ENCODE measurements at regions not wholly inside any gene's neighbourhood (a gene's known extent, or its start where the extent isn't known, plus 50 kb on each side); places are given as distances from the start of the nearest gene placed in this dataset.

DNA sequence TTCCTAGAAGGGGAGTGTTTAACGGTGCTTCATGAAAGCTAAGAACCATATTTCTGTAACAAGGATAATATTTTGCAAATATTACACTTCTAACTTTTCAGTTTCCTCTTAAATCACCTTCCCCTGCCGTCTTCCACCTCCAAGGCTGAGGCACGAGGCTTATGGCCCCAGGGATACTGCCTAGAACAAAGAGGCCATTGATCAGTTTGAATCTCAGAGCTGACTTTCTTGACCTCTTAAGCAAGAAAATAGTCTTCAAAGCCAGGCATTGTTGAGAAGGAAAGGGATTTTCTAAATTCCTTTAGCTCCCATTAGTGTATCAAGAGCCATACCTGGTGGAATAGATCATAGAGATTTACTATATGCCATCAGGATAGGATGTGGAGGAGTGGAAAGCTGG is 566.2 kb downstream of the BNC2 start:
- DNase-seq (ENCODE audit: extremely low read depth, low read depth, low spot score) = no peak

DNA sequence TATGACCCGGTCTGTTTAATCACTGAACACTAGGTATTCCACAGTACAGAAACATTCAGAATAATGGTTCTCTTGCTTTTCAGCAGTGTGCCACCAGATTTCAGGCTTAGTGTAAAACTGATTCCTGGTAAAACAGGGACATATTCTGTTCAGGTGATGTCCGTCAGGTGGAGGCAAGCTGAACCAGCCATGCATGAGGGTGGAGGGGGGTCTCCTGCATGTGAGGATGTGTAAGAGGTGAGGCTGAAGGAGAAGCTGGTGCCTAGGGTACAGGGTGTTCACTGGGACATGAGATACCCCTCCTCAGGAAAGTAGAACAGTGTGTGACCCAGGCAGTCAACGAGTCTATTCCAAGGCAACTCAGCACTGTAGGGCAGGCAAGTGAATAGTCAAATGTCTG is 563.9 kb downstream of the BNC2 start:
- DNase-seq (ENCODE audit: extremely low read depth, low read depth, low spot score) = no peak

DNA sequence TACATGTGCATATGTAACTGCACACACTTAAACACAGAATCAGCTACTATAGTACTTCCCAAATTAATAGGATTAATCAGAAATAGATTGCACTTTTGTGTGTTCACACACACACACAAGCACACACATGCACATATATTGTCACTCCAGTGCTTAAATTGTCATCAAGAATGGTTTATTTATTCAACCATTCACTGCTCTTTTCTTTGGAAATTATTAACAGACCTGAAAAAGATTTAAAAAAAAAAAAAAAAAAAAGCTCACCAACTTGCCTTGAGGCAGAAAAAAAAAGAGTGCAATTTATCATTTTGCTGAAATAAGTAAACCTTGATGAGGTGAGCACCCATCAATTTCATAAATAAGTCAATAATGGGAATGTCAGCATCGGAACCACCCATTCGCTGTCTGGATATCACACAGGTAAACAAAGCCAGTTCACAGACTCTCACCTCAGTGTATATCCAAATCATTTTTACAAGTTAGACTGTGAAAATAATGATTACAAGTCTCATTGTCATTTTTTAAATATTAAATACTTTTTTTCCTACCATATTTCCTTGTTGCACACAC is 562.8 kb downstream of the BNC2 start:
- no peak for DNase-seq (ENCODE audit: extremely low read depth, low read depth, low spot score)

DNA sequence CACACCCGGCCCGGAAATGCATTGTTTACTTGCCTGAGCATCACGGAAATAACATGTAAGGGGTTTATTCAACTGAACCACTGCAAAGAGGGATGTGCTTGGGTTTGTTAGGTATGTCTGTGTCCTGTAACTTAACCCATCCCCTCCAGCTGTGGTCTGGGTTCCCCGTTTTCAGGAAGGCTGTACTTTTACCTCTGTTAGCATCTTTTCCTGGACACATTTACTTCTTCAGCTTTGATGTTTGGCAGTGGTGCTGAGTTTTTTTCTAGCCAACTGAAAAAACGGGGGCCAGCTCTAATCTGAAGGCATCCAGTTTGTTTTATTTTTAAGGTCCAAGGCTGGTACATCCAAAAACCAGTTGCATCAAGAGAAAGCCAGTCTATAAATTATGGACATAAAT is 561.8 kb downstream of the BNC2 start:
- no peak for DNase-seq (ENCODE audit: extremely low read depth, low read depth, low spot score)

DNA sequence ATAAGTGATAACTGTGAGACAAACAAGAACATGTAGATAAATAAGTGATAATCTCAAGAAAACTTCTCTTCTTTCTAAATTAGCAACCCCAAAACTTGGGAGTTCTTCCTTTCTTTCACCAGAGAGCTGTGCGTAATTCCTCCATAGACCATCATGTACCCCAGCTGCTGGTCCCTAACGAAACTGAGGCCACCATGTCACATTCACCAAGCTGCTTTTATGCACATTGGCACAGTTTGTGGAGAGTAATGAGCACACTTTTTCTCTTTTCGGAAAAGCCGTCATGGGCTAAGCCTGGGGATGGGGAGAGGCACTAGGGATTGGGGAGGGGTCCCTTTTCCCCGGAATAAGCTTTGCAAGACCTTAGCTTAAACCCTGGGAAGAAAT is 561.4 kb downstream of the BNC2 start:
- no peak for DNase-seq (ENCODE audit: extremely low read depth, low read depth, low spot score)

DNA sequence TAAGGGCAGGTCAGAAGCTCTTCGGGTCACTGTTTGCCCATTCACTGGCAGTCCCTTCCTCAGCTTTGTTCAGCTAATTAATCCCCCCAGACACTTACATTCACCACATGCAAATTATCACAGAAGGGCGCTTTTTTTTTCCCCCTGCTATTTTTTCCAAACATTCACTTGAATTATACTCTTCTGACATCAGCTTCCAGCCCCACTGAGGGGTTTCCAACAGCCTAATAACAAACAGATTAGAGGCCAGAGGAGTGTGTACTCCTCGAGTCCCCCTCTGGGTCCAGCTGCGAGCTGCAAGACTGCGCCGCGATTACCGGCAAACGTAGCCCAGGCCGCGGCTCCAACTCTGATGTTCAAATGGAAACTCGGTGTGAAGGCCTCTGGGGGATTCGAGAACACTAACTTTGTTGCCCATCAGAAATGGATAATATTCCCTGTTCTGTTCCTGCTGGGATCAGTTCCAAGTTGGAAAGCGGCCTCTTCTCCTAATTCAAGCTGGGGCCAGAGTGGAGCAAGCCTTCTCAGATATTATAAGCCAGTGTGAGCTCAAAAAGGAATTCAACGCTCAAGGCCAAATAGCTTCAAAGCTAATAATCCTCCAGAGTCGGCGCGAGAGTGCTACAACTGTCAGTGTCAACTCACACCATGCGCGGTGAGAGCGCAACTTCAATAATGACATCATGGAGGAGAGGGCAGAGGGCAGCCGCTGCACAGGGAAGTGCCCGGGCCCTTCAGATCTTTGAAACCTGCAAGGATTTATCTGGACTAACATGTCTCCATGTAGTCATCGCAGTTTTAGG is 560.8 kb downstream of the BNC2 start:
- DNase-seq (ENCODE audit: extremely low read depth, low read depth, low spot score) = no peak

DNA sequence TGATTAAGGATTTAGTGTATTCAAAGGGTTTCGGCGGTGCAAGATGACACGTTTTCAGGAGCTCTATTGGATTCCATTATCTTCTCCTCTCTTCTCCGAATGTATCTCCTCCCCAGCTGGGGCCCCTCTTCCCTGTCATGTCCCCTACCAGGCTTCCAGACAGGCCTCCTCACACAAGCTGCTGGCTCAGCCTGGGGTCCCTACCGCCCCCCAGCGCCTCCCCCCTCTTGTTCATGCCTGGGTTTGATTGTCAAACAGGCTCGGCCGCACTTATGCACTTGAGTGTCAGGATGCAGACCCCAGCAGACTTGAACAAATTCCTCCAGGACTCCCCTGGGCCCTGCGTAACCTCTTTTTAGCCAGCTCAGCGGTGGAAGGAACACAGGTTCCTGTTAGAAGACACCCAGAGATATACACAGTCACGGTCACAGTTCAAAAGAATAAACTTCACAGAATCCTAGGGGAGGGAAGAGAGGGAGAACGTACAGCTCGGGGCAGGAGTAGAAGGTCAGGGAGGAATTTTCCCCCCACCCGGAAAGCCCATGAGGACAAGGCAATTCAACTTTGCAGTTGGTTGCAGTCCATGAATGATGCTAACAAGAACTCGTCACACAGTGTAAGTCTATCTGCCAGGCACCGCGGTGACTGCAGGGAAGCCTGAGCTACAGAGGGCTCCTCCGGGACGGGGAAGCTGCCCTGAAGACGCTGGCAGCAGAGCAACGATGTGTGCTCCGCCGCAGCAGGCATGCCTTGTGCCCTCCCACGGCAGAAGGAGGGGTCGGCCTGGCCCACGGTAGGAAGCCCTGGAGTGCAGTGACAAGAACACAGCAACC is 560.0 kb downstream of the BNC2 start:
- no peak for DNase-seq (ENCODE audit: extremely low read depth, low read depth, low spot score)

DNA sequence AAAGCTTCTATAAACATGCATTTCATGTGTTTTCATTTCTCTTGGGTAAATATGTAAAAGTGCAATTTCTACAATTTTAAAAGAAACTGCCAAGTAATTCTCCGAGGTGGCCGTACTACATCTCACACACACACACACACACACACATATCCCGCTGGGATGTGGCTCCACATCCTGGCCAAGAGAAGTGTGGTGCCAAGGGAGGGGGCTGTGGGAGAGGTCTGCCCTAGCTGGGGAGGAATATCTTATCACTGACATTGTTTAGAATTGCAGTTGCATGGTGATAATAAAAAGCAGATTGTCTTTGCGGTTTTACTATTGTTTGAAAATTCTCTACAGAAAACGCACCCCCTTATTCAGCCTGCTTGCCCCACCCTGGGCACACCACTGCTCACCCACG is 558.4 kb downstream of the BNC2 start:
- DNase-seq (ENCODE audit: extremely low read depth, low read depth, low spot score) = no peak

DNA sequence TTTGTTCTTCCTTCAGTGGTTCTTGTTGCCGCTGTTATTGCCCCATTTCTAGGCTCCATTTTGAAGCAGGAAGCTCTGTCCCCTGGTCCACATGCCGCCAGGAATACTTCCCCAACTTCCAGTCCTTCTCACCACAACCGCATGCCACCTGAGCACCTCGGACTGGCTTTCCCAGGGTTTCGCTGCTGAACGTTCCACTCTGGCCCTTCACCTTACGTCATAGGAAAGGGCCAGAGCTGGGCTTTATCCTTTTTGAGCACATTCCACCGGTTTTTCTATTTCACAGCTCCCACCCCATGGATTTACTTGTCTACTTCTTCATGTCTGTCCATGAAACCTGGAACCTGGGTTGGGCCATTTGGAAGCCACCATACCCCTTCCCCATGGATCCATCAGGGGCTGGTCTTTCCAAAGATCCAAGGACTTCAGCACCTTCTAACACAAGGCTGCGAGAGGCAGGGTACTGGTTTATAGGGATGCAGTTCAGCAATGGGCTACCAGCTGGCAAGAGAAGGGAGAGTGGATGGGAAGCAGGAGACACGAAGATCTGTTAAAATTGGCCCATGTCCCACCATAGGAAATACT is 557.4 kb downstream of the BNC2 start:
- no peak for DNase-seq (ENCODE audit: extremely low read depth, low read depth, low spot score)

DNA sequence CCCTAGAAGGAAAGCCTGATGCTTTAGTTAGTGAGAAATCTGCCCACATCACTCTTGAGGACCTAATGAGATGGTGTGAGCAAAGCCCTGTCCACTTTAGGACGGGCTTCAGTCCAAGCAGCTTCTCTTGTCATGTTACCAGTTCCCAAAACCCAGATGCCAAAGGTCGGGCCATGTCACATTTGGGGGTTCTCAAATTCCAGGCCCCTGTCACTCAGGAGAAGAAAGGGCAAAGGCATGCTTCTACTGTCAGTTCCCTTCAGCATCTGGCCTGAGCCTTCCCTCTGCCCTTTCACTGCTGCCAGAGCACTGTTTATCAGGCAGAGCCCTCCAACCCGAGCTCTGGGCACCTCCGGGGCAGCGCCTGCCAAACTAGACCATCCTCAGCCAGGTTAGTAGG is 556.0 kb downstream of the BNC2 start:
- DNase-seq (ENCODE audit: extremely low read depth, low read depth, low spot score) = no peak

DNA sequence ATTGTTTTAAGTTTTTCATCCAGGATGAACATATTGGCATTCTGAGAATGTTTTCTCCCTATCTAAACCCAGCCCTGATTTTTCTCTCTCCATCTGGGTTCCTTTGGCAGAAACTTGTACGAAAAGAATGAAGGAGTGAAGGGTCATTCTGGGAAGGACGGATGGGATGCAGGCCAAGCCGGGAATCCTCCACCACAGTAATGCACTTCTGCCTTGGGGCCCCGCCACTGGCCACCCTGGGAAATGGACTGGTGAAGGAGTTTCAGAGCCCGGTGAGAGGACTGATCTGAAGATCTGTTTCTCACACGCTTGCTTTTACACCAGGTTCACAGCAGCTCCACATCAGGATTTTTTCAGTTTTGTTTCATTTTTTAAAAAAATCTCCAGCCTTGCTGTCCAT is 554.8 kb downstream of the BNC2 start:
- DNase-seq (ENCODE audit: extremely low read depth, low read depth, low spot score) = no peak

DNA sequence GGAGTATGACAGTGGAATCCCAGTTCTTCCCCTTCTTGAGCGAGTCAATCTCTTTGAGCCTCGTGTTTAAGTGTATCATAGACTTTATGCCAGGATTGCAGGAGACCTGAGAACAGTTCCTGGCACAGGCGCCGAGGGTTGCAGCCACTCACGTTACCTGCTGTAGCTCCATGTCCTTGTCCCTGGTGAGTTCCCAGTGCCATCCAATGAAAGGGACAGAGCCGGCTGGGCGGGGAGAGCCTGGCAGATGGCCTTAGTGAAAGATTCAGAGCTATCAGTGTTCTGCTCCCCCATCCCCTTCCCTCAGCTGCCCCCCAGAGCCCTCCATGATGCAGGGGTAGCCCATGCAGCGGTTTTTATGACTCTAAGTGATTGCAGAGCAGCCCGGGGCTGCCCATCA is 554.0 kb downstream of the BNC2 start:
- no peak for DNase-seq (ENCODE audit: extremely low read depth, low read depth, low spot score)

DNA sequence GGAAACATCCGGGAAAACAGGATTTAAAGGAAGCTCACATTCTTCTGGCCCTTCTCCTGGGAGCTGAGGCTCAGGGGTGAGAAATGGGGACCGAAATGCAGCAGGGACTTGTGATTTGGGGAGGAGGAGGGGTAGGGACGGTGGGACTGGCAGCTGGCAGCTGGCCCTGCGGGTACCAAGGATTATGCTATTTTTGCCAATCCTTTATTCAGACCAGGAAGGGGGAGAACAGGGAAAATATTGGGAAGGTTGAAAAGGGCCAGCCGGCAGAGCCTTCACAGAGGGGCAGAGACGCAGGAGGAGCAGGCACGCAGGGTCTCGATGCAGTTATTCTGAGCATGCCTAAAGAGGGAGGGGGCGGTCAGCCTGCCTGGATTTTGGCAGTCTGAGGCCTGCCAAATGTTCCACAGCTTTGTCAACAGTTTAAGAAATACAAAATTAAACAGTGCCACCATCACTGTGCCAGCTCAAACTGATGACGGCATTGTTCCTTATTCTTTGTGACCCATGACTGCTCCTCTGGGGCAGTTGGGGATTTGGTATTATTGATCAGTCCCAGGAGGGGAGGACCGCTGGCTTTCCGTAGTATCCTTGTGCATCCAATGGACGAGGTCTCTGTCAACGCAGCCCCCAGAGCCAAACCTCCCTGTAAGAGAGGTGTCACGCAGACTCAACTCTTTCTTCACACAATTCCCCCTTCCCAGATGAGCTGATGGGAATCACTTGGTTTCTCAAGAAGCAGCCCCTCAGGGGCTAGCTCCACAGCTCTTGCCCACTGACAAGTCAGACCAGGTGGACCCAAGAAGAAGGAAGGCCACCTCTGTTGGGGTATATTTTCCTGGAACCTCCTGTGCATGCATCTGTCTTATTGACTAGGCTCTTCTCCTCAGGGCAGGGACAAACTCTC is 553.3 kb downstream of the BNC2 start:
- no peak for DNase-seq (ENCODE audit: extremely low read depth, low read depth, low spot score)

DNA sequence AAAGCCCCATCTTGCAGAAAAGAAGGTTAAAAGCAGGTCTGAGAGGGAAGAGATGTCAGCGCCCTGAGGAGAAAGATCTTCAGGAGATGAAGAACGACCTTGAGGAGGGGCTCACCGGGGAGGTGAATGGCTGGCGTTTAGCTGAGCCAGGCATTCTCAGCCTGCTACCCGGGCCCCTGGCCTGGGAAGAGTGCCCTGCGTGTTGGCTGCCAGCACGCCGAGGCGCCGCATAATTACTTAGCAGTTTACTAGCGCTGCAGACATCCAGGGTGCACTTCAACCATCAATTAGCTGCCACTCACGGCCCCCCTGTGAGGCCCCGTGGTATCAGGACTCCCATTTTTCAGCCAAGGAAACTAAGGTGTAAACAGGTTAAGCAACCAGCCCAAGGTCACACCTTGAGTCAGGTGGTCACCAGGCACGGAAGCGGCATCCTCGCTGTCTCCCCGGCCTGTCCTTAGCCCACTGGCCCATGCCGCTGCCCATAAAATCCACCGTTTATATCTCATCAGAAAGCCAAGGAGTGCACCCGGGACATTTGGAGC is 551.9 kb downstream of the BNC2 start:
- DNase-seq (ENCODE audit: extremely low read depth, low read depth, low spot score) = no peak

DNA sequence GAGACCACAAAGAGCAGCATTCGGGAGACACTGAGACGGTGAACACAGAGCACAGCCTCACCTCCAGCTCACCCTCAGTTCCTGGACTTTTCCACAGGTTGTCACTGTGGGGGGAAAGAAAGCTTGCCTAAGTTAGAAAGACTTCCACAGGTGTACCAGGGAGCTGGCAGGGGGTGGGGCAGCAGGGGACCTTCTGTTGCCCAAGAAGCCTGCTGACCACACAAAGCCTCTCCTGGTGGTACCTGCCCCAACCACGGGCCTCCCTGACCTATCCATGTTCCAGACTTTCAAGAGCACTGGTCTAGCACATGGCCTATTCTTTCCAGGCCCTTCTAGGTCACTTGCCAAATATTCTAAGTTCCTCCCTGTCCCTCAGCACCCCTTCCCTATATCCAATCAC is 550.8 kb downstream of the BNC2 start:
- DNase-seq (ENCODE audit: extremely low read depth, low read depth, low spot score) = no peak

DNA sequence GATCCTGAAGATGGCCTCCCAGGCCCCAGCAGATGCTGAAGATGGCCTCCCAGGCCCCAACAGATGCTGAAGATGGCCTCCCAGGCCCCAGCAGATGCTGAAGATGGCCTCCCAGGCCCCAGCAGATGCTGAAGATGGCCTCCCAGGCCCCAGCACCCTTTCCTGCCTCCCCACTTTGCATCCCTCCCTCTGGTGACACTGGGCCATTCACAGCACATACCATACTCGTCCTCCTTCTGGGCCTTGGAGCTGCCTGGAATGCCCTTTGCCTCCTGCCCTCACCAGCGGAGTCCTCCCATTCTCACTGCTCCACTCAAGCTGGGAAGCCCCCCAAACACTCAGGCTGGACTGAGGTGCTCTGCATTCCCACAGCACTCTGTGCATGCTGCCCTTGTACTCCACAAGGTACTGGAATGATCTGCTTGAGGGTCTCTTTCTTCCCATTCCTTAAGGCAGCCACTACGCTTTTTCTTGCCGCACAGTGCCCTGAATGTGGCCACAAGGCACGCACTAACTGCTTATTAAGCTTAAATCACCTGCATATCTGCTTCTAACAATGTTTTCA is 550.0 kb downstream of the BNC2 start:
- DNase-seq (ENCODE audit: extremely low read depth, low read depth, low spot score) = no peak

DNA sequence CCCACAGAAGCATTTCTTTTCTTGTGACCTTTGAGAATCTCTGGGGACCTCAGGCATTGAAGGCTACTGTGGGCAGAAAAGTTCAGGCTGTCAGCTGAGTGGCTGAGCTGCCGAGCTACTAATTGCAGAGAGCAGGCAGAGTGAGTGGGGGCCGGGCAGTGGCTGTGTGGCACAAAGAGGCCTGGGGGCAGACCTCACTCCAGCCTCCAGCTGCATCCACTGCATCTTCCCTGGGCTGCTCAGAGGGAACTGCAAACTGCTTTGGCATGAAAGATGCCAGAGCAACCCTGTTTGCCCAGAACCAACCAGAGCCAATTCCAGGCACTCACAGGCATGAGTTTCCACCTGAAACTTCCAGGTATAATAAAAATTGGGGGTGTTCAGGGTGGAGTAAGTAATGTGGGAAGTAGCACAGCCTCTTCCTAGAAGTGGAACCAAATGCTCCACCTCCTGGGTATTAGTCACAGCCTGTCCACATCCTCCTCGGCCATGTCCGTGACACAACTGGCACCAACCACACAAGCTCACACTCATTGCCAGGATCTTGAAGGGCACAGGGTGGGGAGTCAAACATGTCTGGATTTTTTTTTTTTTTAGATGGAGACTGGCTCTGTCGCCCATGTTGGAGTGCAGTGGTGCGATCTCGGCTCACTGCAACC is 548.9 kb downstream of the BNC2 start:
- no peak for DNase-seq (ENCODE audit: extremely low read depth, low read depth, low spot score)

DNA sequence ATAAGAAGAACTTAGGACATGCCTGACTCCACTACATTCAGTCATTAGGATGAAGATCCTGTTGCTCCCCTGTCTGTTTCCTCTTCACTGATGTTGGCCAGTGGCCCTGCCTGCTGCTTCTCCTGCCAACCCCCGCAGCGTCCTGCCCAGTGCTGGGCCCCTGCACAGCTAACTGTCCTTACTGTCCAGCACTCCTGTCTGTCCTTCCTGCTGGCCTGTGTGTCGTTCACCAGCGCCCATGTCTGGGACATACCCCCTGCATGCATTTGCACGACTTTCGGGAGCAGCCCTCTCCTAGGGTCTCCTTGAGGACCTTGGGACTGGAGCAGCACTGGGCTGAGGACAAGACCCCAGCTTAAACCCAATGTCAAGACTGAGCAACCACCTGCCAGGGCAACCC is 547.6 kb downstream of the BNC2 start:
- DNase-seq (ENCODE audit: extremely low read depth, low read depth, low spot score) = no peak

DNA sequence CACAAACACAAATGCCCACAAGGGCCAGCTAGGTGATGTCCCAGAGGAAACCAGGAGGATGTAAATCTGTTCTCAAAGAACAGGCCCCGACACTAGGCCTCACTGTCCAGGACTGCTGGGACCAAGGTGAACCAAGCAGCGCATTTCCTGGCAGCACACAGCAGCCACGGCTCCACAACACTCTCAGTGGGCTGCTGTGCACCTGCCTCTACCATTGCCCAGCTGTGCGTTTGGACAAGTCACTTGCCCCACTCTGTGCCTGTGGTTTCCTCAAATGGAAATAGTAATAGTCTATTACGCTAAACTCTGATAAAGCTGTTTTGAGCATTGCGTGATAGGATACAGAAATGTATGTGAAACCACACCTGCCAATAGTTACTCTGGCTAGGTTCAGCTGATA is 544.5 kb downstream of the BNC2 start:
- DNase-seq (ENCODE audit: extremely low read depth, low read depth, low spot score) = no peak

All from glomerular endothelial cell (primary cell).